ENCODE measurements at regions not wholly inside any gene's neighbourhood (a gene's known extent, or its start where the extent isn't known, plus 50 kb on each side); places are given as distances from the start of the nearest gene placed in this dataset.

- no peak for TF ChIP-seq CTCF (IDR thresholded peaks at IDR 0.05; ENCODE audit: insufficient read depth, low read length)
- H3K4me3 ChIP-seq (ENCODE audit: low read depth, low read length): no peak overlapping the region
- no peak for DNase-seq (ENCODE audit: low read depth)
These were observed 80.6 kb upstream of the SMIM23 start for GRCh38 chr5:171705036-171705435.

GRCh38 chr5:171705830-171706468 lies 79.7 kb upstream of the SMIM23 start:
- H3K4me3 ChIP-seq (ENCODE audit: low read depth, low read length): no peak overlapping the region
- DNase-seq (ENCODE audit: low read depth): no peak
- TF ChIP-seq CTCF (IDR thresholded peaks at IDR 0.05; ENCODE audit: insufficient read depth, low read length): no peak

- no peak for TF ChIP-seq CTCF (IDR thresholded peaks at IDR 0.05; ENCODE audit: insufficient read depth, low read length)
- no peak for DNase-seq (ENCODE audit: low read depth)
- H3K4me3 ChIP-seq (ENCODE audit: low read depth, low read length): no peak overlapping the region
These were observed 78.7 kb upstream of the SMIM23 start for GRCh38 chr5:171706736-171707441.

GRCh38 chr5:171707442-171707792 lies 78.2 kb upstream of the SMIM23 start:
- no peak for TF ChIP-seq CTCF (IDR thresholded peaks at IDR 0.05; ENCODE audit: insufficient read depth, low read length)
- H3K4me3 ChIP-seq (ENCODE audit: low read depth, low read length): no peak overlapping the region
- DNase-seq (ENCODE audit: low read depth): no peak

GRCh38 chr5:171709930-171710329 lies 75.7 kb upstream of the SMIM23 start:
- TF ChIP-seq CTCF (IDR thresholded peaks at IDR 0.05; ENCODE audit: insufficient read depth, low read length): no peak
- DNase-seq (ENCODE audit: low read depth): no peak
- H3K4me3 ChIP-seq (ENCODE audit: low read depth, low read length): no peak overlapping the region

- no peak overlapping the region for H3K4me3 ChIP-seq (ENCODE audit: low read depth, low read length)
- no peak for TF ChIP-seq CTCF (IDR thresholded peaks at IDR 0.05; ENCODE audit: insufficient read depth, low read length)
- no peak for DNase-seq (ENCODE audit: low read depth)
These were observed 75.1 kb upstream of the SMIM23 start for GRCh38 chr5:171710451-171711024.
